GM13977 (cell line): ENCODE measurements at regions not wholly inside any gene's neighbourhood (a gene's known extent, or its start where the extent isn't known, plus 50 kb on each side); places are given as distances from the start of the nearest gene placed in this dataset.

ENCODE experiments used
- DNase-seq: peaks from one replicate; pipeline ENCODE4 v3.0.0; 2012; ENCODE audit warnings: low spot score
- CTCF ChIP-seq: IDR thresholded peaks from 2 replicates; pipeline ENCODE4 v1.5.1; 2012; ENCODE audit warnings: mild to moderate bottlenecking, control low read depth; ENCODE audit not compliant: insufficient read depth; ENCODE audit errors: extremely low read depth, missing control alignments
- in situ Hi-C: fragments of 300-500 bp; cut with MboI; formaldehyde crosslinking; loops from one replicate; pipeline ENCODE4 v1.12.0; 2022; ENCODE audit warnings: low sequenced_read_pairs, low pct_unique_long_range_greater_than_20kb, mixed read lengths, inconsistent platforms; ENCODE audit not compliant: unreplicated experiment

GRCh38 chr1:68904477-68904876 lies 407.6 kb upstream of the DEPDC1 start:
- in situ Hi-C loops: no loop called here
- no peak for DNase-seq
- no peak for TF ChIP-seq CTCF

- TF ChIP-seq CTCF: no peak
- DNase-seq: no peak
- in situ Hi-C loops: no loop called here
These were observed 409.5 kb upstream of the DEPDC1 start for GRCh38 chr1:68906431-68906830.

- no peak for DNase-seq
- no peak for TF ChIP-seq CTCF
- in situ Hi-C loops: no loop called here
These were observed 410.6 kb upstream of the DEPDC1 start for GRCh38 chr1:68907491-68907890.

- no peak for TF ChIP-seq CTCF
- DNase-seq: no peak
- in situ Hi-C loops: no loop called here
These were observed 411.4 kb upstream of the DEPDC1 start for GRCh38 chr1:68908316-68908715.

- no peak for TF ChIP-seq CTCF
- in situ Hi-C loops: no loop called here
- DNase-seq: no peak
These were observed 419.5 kb upstream of the DEPDC1 start for GRCh38 chr1:68916221-68916902.

GRCh38 chr1:68917456-68917855 lies 420.6 kb upstream of the DEPDC1 start:
- TF ChIP-seq CTCF: no peak
- in situ Hi-C loops: no loop called here
- DNase-seq: no peak
